ENCODE measurements at regions not wholly inside any gene's neighbourhood (a gene's known extent, or its start where the extent isn't known, plus 50 kb on each side); places are given as distances from the start of the nearest gene placed in this dataset.
A peak's percentile ranks its signal among the peaks of the same experiment; 100 is the strongest.

- H3K4me3 ChIP-seq (ENCODE audit: low read length), result peak overlapping the region; percentile 54
- peak; percentile 99 for DNase-seq (ENCODE audit: low read depth, low spot score)
Measured at GRCh38 chr21:22421416-22422180, 1423.4 kb downstream of the NCAM2 start.

GRCh38 chr21:22438428-22439086 is 1440.3 kb downstream of the NCAM2 start:
- no peak for DNase-seq (ENCODE audit: low read depth, low spot score)
- H3K4me3 ChIP-seq (ENCODE audit: low read length), result no peak overlapping the region

GRCh38 chr21:22444990-22445389 is 1446.8 kb downstream of the NCAM2 start:
- DNase-seq (ENCODE audit: low read depth, low spot score), result no peak

GRCh38 chr21:22450507-22450906 is 1452.3 kb downstream of the NCAM2 start:
- DNase-seq (ENCODE audit: low read depth, low spot score), result no peak
- no peak overlapping the region for H3K4me3 ChIP-seq (ENCODE audit: low read length)

More at GRCh38 chr21:22444990-22445389, 1446.8 kb downstream of the NCAM2 start:
- no peak overlapping the region for H3K4me3 ChIP-seq (ENCODE audit: low read length)

- no peak for DNase-seq (ENCODE audit: low read depth, low spot score)
- H3K4me3 ChIP-seq (ENCODE audit: low read length), result no peak overlapping the region
Measured at GRCh38 chr21:22456241-22456640, 1458.0 kb downstream of the NCAM2 start.

- no peak for DNase-seq (ENCODE audit: low read depth, low spot score)
- no peak overlapping the region for H3K4me3 ChIP-seq (ENCODE audit: low read length)
Measured at GRCh38 chr21:22468893-22469292, 1470.7 kb downstream of the NCAM2 start.

- no peak overlapping the region for H3K4me3 ChIP-seq (ENCODE audit: low read length)
- no peak for DNase-seq (ENCODE audit: low read depth, low spot score)
Measured at GRCh38 chr21:22474403-22474802, 1476.2 kb downstream of the NCAM2 start.

GRCh38 chr21:22476214-22476613 is 1478.0 kb downstream of the NCAM2 start:
- DNase-seq (ENCODE audit: low read depth, low spot score), result no peak
- no peak overlapping the region for H3K4me3 ChIP-seq (ENCODE audit: low read length)

GRCh38 chr21:22476726-22477646 is 1478.8 kb downstream of the NCAM2 start:
- H3K4me3 ChIP-seq (ENCODE audit: low read length), result no peak overlapping the region
- no peak for DNase-seq (ENCODE audit: low read depth, low spot score)

GRCh38 chr21:22490049-22490448 is 1491.8 kb downstream of the NCAM2 start:
- no peak for DNase-seq (ENCODE audit: low read depth, low spot score)
- no peak overlapping the region for H3K4me3 ChIP-seq (ENCODE audit: low read length)

- no peak for DNase-seq (ENCODE audit: low read depth, low spot score)
- H3K4me3 ChIP-seq (ENCODE audit: low read length), result no peak overlapping the region
Measured at GRCh38 chr21:22516230-22516629, 1518.0 kb downstream of the NCAM2 start.

GRCh38 chr21:22535630-22536029 is 1537.4 kb downstream of the NCAM2 start:
- no peak overlapping the region for H3K4me3 ChIP-seq (ENCODE audit: low read length)
- DNase-seq (ENCODE audit: low read depth, low spot score), result no peak

- DNase-seq (ENCODE audit: low read depth, low spot score), result no peak
- H3K4me3 ChIP-seq (ENCODE audit: low read length), result no peak overlapping the region
Measured at GRCh38 chr21:22536509-22536908, 1538.3 kb downstream of the NCAM2 start.

GRCh38 chr21:22544747-22545146 is 1546.5 kb downstream of the NCAM2 start:
- no peak for DNase-seq (ENCODE audit: low read depth, low spot score)
- H3K4me3 ChIP-seq (ENCODE audit: low read length), result no peak overlapping the region

GRCh38 chr21:22552390-22552789 is 1554.2 kb downstream of the NCAM2 start:
- H3K4me3 ChIP-seq (ENCODE audit: low read length), result no peak overlapping the region
- DNase-seq (ENCODE audit: low read depth, low spot score), result no peak

- DNase-seq (ENCODE audit: low read depth, low spot score), result no peak
- no peak overlapping the region for H3K4me3 ChIP-seq (ENCODE audit: low read length)
Measured at GRCh38 chr21:22554690-22555316, 1556.6 kb downstream of the NCAM2 start.

GRCh38 chr21:22556829-22557228 is 1558.6 kb downstream of the NCAM2 start:
- no peak overlapping the region for H3K4me3 ChIP-seq (ENCODE audit: low read length)
- DNase-seq (ENCODE audit: low read depth, low spot score), result no peak

GRCh38 chr21:22561946-22562345 is 1563.7 kb downstream of the NCAM2 start:
- no peak for DNase-seq (ENCODE audit: low read depth, low spot score)
- H3K4me3 ChIP-seq (ENCODE audit: low read length), result no peak overlapping the region

GRCh38 chr21:22573834-22574233 is 1575.6 kb downstream of the NCAM2 start:
- no peak for DNase-seq (ENCODE audit: low read depth, low spot score)
- H3K4me3 ChIP-seq (ENCODE audit: low read length), result no peak overlapping the region

Data from Jurkat, Clone E6-1 (cell line).